ENCODE measurements at regions not wholly inside any gene's neighbourhood (a gene's known extent, or its start where the extent isn't known, plus 50 kb on each side); places are given as distances from the start of the nearest gene placed in this dataset.

DNA sequence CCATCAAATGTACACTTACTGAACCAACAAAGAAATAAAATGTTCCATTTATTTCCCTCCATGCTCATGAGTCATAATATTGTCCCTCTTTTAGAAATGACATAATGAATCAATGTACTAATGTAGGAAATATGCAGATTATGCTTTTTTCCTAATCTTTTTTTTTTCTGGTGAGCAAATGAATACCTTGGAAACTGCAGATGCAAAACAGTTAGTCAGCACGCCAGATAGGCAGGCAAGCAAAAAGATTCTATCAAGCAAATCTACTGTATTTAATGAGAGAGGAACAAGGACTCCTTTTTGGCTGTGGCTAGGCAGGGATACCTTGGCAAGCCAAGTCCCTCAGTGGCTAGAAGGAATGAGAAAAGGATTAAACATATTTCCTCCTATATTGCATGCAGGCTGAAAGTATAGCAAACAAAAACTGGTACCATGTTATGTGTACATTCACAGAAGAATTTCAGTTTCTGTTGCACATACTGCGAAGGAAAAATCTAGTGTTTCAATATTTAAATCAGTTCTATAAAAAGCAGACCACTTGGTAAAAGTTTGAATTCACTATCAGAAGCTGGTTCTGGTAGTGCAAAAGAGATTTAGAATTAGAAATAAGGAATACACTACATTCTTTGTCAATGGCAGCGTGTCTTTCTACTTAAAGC, 605.4 kb downstream of the TLE1 start:
- FAIRE-seq (no peak), DNase-seq (ENCODE audit: extremely low read depth in 1 of 4, low spot score in 3 of 4) (no peak), ATAC-seq (no peak)
- H3K4me2 ChIP-seq (ENCODE audit: insufficient read depth, low read length) = no peak overlapping the region
- no TSS peak for BruUV-seq (replicated peaks)
- no peaks in the 10 kb centered on the region for H3K9me3 ChIP-seq (replicated peaks; ENCODE audit: control insufficient read depth, insufficient read depth, low read depth, low read length)
- POLR2A ChIA-PET = no interaction called here
- H3K36me3 ChIP-seq (ENCODE audit: control insufficient read depth, insufficient read depth, low read length) = no peaks in the 10 kb centered on the region
- 0% methylated on average over 3 of the region's 3 CpGs for WGBS (ENCODE audit: insufficient coverage, low coverage, missing lambda C conversion rate)
- H2AFZ ChIP-seq (ENCODE audit: low read depth, low read length) = no peak overlapping the region
- H3K4me3 ChIP-seq = no peak overlapping the region
- in situ Hi-C loops (cut with MboI) (no loop called here), intact Hi-C loops (cut with micrococcal nuclease) (no loop called here)
- TF ChIP-seq, protein P1, sequence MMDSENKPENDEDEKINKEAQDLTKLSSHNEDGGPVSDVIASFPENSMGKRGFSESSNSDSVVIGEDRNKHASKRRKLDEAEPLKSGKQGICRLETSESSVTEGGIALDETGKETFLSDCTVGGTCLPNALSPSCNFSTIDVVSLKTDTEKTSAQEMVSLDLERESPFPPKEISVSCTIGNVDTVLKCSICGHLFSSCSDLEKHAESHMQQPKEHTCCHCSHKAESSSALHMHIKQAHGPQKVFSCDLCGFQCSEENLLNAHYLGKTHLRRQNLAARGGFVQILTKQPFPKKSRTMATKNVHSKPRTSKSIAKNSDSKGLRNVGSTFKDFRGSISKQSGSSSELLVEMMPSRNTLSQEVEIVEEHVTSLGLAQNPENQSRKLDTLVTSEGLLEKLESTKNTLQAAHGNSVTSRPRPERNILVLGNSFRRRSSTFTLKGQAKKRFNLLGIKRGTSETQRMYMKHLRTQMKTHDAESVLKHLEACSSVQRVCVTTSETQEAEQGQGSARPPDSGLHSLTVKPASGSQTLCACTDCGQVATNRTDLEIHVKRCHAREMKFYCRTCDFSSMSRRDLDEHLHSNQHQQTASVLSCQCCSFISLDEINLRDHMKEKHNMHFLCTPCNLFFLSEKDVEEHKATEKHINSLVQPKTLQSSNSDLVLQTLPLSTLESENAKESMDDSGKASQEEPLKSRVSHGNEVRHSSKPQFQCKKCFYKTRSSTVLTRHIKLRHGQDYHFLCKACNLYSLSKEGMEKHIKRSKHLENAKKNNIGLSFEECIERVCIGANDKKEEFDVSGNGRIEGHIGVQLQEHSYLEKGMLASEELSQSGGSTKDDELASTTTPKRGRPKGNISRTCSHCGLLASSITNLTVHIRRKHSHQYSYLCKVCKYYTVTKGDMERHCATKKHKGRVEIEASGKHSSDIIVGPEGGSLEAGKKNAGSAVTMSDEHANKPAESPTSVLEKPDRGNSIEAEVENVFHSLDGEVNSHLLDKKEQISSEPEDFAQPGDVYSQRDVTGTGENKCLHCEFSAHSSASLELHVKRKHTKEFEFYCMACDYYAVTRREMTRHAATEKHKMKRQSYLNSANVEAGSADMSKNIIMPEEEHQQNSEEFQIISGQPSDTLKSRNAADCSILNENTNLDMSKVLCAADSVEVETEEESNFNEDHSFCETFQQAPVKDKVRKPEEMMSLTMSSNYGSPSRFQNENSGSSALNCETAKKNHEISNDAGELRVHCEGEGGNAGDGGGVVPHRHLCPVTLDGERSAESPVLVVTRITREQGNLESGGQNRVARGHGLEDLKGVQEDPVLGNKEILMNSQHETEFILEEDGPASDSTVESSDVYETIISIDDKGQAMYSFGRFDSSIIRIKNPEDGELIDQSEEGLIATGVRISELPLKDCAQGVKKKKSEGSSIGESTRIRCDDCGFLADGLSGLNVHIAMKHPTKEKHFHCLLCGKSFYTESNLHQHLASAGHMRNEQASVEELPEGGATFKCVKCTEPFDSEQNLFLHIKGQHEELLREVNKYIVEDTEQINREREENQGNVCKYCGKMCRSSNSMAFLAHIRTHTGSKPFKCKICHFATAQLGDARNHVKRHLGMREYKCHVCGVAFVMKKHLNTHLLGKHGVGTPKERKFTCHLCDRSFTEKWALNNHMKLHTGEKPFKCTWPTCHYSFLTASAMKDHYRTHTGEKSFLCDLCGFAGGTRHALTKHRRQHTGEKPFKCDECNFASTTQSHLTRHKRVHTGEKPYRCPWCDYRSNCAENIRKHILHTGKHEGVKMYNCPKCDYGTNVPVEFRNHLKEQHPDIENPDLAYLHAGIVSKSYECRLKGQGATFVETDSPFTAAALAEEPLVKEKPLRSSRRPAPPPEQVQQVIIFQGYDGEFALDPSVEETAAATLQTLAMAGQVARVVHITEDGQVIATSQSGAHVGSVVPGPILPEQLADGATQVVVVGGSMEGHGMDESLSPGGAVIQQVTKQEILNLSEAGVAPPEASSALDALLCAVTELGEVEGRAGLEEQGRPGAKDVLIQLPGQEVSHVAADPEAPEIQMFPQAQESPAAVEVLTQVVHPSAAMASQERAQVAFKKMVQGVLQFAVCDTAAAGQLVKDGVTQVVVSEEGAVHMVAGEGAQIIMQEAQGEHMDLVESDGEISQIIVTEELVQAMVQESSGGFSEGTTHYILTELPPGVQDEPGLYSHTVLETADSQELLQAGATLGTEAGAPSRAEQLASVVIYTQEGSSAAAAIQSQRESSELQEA (IDR thresholded peaks at IDR 0.05; ENCODE audit: low read depth) = no peak
- no peak for TF ChIP-seq CC2D1A (IDR thresholded peaks at IDR 0.05)
- no peak for TF ChIP-seq NCOR1 (IDR thresholded peaks at IDR 0.05)
- TF ChIP-seq, protein P2, sequence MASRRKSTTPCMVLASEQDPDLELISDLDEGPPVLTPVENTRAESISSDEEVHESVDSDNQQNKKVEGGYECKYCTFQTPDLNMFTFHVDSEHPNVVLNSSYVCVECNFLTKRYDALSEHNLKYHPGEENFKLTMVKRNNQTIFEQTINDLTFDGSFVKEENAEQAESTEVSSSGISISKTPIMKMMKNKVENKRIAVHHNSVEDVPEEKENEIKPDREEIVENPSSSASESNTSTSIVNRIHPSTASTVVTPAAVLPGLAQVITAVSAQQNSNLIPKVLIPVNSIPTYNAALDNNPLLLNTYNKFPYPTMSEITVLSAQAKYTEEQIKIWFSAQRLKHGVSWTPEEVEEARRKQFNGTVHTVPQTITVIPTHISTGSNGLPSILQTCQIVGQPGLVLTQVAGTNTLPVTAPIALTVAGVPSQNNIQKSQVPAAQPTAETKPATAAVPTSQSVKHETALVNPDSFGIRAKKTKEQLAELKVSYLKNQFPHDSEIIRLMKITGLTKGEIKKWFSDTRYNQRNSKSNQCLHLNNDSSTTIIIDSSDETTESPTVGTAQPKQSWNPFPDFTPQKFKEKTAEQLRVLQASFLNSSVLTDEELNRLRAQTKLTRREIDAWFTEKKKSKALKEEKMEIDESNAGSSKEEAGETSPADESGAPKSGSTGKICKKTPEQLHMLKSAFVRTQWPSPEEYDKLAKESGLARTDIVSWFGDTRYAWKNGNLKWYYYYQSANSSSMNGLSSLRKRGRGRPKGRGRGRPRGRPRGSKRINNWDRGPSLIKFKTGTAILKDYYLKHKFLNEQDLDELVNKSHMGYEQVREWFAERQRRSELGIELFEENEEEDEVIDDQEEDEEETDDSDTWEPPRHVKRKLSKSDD (conservative IDR thresholded peaks at IDR 0.05; ENCODE audit: low read length) = no peak
- TF ChIP-seq, protein P3, sequence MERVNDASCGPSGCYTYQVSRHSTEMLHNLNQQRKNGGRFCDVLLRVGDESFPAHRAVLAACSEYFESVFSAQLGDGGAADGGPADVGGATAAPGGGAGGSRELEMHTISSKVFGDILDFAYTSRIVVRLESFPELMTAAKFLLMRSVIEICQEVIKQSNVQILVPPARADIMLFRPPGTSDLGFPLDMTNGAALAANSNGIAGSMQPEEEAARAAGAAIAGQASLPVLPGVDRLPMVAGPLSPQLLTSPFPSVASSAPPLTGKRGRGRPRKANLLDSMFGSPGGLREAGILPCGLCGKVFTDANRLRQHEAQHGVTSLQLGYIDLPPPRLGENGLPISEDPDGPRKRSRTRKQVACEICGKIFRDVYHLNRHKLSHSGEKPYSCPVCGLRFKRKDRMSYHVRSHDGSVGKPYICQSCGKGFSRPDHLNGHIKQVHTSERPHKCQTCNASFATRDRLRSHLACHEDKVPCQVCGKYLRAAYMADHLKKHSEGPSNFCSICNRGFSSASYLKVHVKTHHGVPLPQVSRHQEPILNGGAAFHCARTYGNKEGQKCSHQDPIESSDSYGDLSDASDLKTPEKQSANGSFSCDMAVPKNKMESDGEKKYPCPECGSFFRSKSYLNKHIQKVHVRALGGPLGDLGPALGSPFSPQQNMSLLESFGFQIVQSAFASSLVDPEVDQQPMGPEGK (CRISPR knock-in tag; IDR thresholded peaks at IDR 0.05; ENCODE audit: borderline replicate concordance) = no peak
- TF ChIP-seq MIER1 (IDR thresholded peaks at IDR 0.05; ENCODE audit: low read depth) = no peak
- no peak for TF ChIP-seq ZNF79 (CRISPR knock-in tag; IDR thresholded peaks at IDR 0.05; ENCODE audit: low read depth)
- no peaks in the 10 kb centered on the region for H3K79me2 ChIP-seq (ENCODE audit: control insufficient read depth, insufficient read depth, low read length)
- no peaks in the 10 kb centered on the region for H3K27me3 ChIP-seq (ENCODE audit: control insufficient read depth in 2 of 2, insufficient read depth in 2 of 2, low read length in 2 of 2)
- no peaks in the 10 kb centered on the region for H4K20me1 ChIP-seq (replicated peaks; ENCODE audit: control insufficient read depth, insufficient read depth, low read length)
- CTCF ChIA-PET (ENCODE audit: low intra/inter-chr PET ratio) = no interaction called here
- H3K9me1 ChIP-seq (ENCODE audit: control insufficient read depth, insufficient read depth, low read length) = no peaks in the 10 kb centered on the region
- no peak overlapping the region for H3K27ac ChIP-seq (ENCODE audit: extremely low read depth, low read depth, low read length)
- no peak overlapping the region for H3K9ac ChIP-seq (ENCODE audit: insufficient read depth in 1 of 2, low read depth in 2 of 2, low read length in 2 of 2)
- H3K4me1 ChIP-seq (replicated peaks in 1 of 2; ENCODE audit: control insufficient read depth in 2 of 2, insufficient read depth in 2 of 2, low read length in 2 of 2) = no peaks in the 10 kb centered on the region
